Upper lobe of left lung (tissue), 4 donors: ENCODE measurements at regions not wholly inside any gene's neighbourhood (a gene's known extent, or its start where the extent isn't known, plus 50 kb on each side); places are given as distances from the start of the nearest gene placed in this dataset.

Experiments used
- CTCF ChIP-seq, 6 experiments: fragments of 450-650 bp in 4 of 6; fragments of 200-600 bp in 2 of 6; sonication (generic) in 2 of 6; IDR thresholded peaks; one replicate each; pipeline ENCODE4 v1.5.1; 2016 to 2019; ENCODE audit warnings: antibody characterized with exemption in 6 of 6
- POLR2A ChIP-seq, 4 donors: fragments of 450-650 bp; IDR thresholded peaks; one replicate each; pipeline ENCODE4 v1.5.1; 2016 to 2017; ENCODE audit warnings: antibody characterized with exemption in 4 of 4, mild to moderate bottlenecking in 2 of 4
- POLR2AphosphoS5 ChIP-seq, 2 donors: sonication (generic); formaldehyde crosslinking; IDR thresholded peaks; one replicate each; pipeline ENCODE4 v1.5.1; 2017; ENCODE audit warnings: antibody characterized with exemption in 2 of 2

GRCh38 chr1:203425663-203425975, 50.0 kb upstream of the PRELP start:
- no peak for TF ChIP-seq CTCF (IDR thresholded peaks at IDR 0.05)
- no peak for TF ChIP-seq POLR2A (IDR thresholded peaks at IDR 0.05)
- TF ChIP-seq POLR2AphosphoS5 (IDR thresholded peaks at IDR 0.05), result no peak
